GM12878 (cell line): ENCODE measurements at regions not wholly inside any gene's neighbourhood (a gene's known extent, or its start where the extent isn't known, plus 50 kb on each side); places are given as distances from the start of the nearest gene placed in this dataset.
"Not testable (repeated sequence)": the region's sequence is repeated elsewhere in the genome, so short reads cannot be mapped to it uniquely, and the experiment has no call there.

Experiments
- ATAC-seq: fragments of 200-7000 bp; cut with Tn5 transposase; 3 replicates; pipeline ENCODE4 v1.9.1; 2020; ENCODE audit warnings: mild to moderate bottlenecking, moderate library complexity
- BruUV-seq: library from RNA; stranded (reverse); fragments of 400-500 nt; replicated peaks from 2 replicates; lab custom pipeline; 2021; lab: Mats Ljungman, UMichigan
- CTCF ChIA-PET: fragments of 300-600 bp; sonication (Branson Sonifier 250); formaldehyde crosslinking; extraction: SDS; loops from one replicate; lab custom pipeline; 2021; ENCODE audit warnings: inconsistent platforms; lab: Yijun Ruan, JAX
- POLR2A ChIA-PET: fragments of 350-600 bp; formaldehyde crosslinking; extraction: SDS; loops from one replicate; lab custom pipeline; 2021; ENCODE audit warnings: inconsistent platforms; lab: Charles Lee
- RAD21 ChIA-PET: fragments of 300-600 bp; sonication (Branson Sonifier 250); formaldehyde crosslinking; loops from one replicate; lab custom pipeline; 2023; ENCODE audit warnings: antibody characterized with exemption; ENCODE audit not compliant: unreplicated experiment; lab: Charles Lee
- SMC1A ChIA-PET: fragments of 300-600 bp; sonication (Branson Sonifier 250); formaldehyde crosslinking; loops from one replicate; lab custom pipeline; 2023; ENCODE audit not compliant: unreplicated experiment, uncharacterized antibody; lab: Charles Lee
- DNase-seq: peaks from one replicate; pipeline ENCODE4 v3.0.0-alpha.2; 2011; ENCODE audit warnings: low read depth, low spot score
- FAIRE-seq: peaks from 3 replicates; lab custom pipeline; 2011; peaks lifted over from hg19 to GRCh38; lab: Jason Lieb, UNC
- H2AFZ ChIP-seq: 2 replicates; pipeline ENCODE4 v1.6.0; 2011; ENCODE audit warnings: low read depth, low read length, control low read depth; ENCODE audit not compliant: control insufficient read depth
- H3K27ac ChIP-seq: 2 replicates; pipeline ENCODE4 v1.5.1; 2011; ENCODE audit warnings: control low read depth; ENCODE audit not compliant: control insufficient read depth, insufficient read depth
- H3K27me3 ChIP-seq, 2 experiments: replicated peaks in 1 of 2; 2 replicates each; pipeline versions ENCODE4 v1.6.0 to v1.6.1; 2011; ENCODE audit warnings: low read length in 1 of 2; ENCODE audit not compliant: control insufficient read depth in 2 of 2, insufficient read depth in 2 of 2
- H3K36me3 ChIP-seq, 2 experiments: 2 replicates each; pipeline ENCODE4 v1.5.1; 2011; ENCODE audit warnings: low read length in 1 of 2; ENCODE audit not compliant: control insufficient read depth in 2 of 2, insufficient read depth in 2 of 2
- H3K4me1 ChIP-seq: 2 replicates; pipeline ENCODE4 v1.6.1; 2011; ENCODE audit warnings: mild to moderate bottlenecking, low read length, moderate library complexity, mixed read lengths; ENCODE audit not compliant: control insufficient read depth, insufficient read depth
- H3K4me2 ChIP-seq: 2 replicates; pipeline ENCODE4 v1.6.0; 2011; ENCODE audit warnings: control low read depth; ENCODE audit not compliant: control insufficient read depth, insufficient read depth
- H3K4me3 ChIP-seq: fragments of 200-600 bp; sonication (generic); 2 replicates; pipeline ENCODE4 v1.5.1; 2016
- H3K79me2 ChIP-seq: 2 replicates; pipeline ENCODE4 v1.6.0; 2011; ENCODE audit warnings: low read length; ENCODE audit not compliant: control insufficient read depth, insufficient read depth
- H3K9ac ChIP-seq: 2 replicates; pipeline ENCODE4 v1.8.0; 2011; ENCODE audit warnings: low read length, control low read depth, mixed read lengths; ENCODE audit not compliant: control insufficient read depth, insufficient read depth
- H3K9me3 ChIP-seq: replicated peaks from 3 replicates; pipeline ENCODE4 v1.5.1; 2011; ENCODE audit warnings: mild to moderate bottlenecking, low read length; ENCODE audit not compliant: control insufficient read depth, insufficient read depth
- H4K20me1 ChIP-seq: 2 replicates; pipeline ENCODE4 v1.6.0; 2011; ENCODE audit not compliant: control insufficient read depth, insufficient read depth
- CREM ChIP-seq: IDR thresholded peaks from 2 replicates; pipeline ENCODE4 v1.6.1; 2014; ENCODE audit warnings: antibody characterized with exemption, low read depth
- CTCF ChIP-seq, 3 experiments: IDR thresholded peaks in 2 of 3; conservative IDR thresholded peaks in 1 of 3; 2 replicates each; pipeline ENCODE4 v1.5.1; 2011; ENCODE audit warnings: low read depth in 3 of 3, low read length in 3 of 3, mild to moderate bottlenecking in 3 of 3, control low read depth in 2 of 3, moderate library complexity in 2 of 3, inconsistent platforms in 1 of 3, mixed read lengths in 1 of 3; ENCODE audit not compliant: control insufficient read depth in 2 of 3, insufficient read depth in 1 of 3; ENCODE audit errors: extremely low read depth in 1 of 3
- IKZF1 ChIP-seq: fragments of 450-650 bp; conservative IDR thresholded peaks from 2 replicates; pipeline ENCODE4 v1.6.1; 2017; ENCODE audit warnings: antibody characterized with exemption, mild to moderate bottlenecking
- PKNOX1 ChIP-seq: fragments of 450-650 bp; IDR thresholded peaks from 2 replicates; pipeline ENCODE4 v1.6.1; 2016; ENCODE audit warnings: mild to moderate bottlenecking
- WGBS: methylation state at CpG from one replicate; pipeline ENCODE4 v1.1.6; 2016; ENCODE audit warnings: low lambda C conversion rate; ENCODE audit not compliant: insufficient replicate concordance, insufficient coverage; ENCODE audit errors: missing lambda C conversion rate; 5-methylcytosine and 5-hydroxymethylcytosine counted together
- in situ Hi-C: fragments of 300-500 bp; cut with MboI; formaldehyde crosslinking; loops from 9 replicates; pipeline ENCODE4 v1.14.3; 2018; ENCODE audit warnings: mixed read lengths
- intact Hi-C: fragments of 100-400 bp; cut with micrococcal nuclease; formaldehyde crosslinking; loops from one replicate; pipeline ENCODE4 v1.14.2; 2022; ENCODE audit not compliant: unreplicated experiment
- TF ChIP-seq, protein P1 (sequence below): fragments of 450-650 bp; IDR thresholded peaks from 2 replicates; pipeline ENCODE4 v1.6.1; 2014; ENCODE audit warnings: mild to moderate bottlenecking
- TF ChIP-seq, protein P2 (sequence below): IDR thresholded peaks from 2 replicates; pipeline ENCODE4 v1.6.1; 2012; ENCODE audit warnings: low read depth, low read length, improper control_type of control experiment

GRCh38 chr9:78704153-78704552 lies 407.2 kb downstream of the PSAT1 start:
- intact Hi-C loops, H3K79me2 ChIP-seq, BruUV-seq, RAD21 ChIA-PET, H2AFZ ChIP-seq, H3K9me3 ChIP-seq, H3K36me3 ChIP-seq, FAIRE-seq: not testable (repeated sequence)
- CTCF ChIA-PET: interaction anchor here (0.8 to 1.1 kb wide), 3 partner anchors 28 to 265 kb away, joined by 3 to 4 read pairs (median 3); no protein-coding TSS in a partner anchor
- WGBS: 40% methylated on average over 4 of the region's 4 CpGs
- TF ChIP-seq CTCF (IDR thresholded peaks at IDR 0.05 in 2 of 3, conservative IDR thresholded peaks at IDR 0.05 in 1 of 3; ENCODE audit: control insufficient read depth in 2 of 3, extremely low read depth in 1 of 3, insufficient read depth in 1 of 3, low read depth in 3 of 3, low read length in 3 of 3): peak in 2 of 3 experiments; percentile 0 to 15; a peak in 1 of 6 replicates
- TF ChIP-seq, all 136 proteins: peak for 1; not testable (repeated sequence) for 135
- in situ Hi-C loops, H3K27me3 ChIP-seq, SMC1A ChIA-PET, H3K27ac ChIP-seq, H4K20me1 ChIP-seq, ATAC-seq, H3K4me3 ChIP-seq, H3K4me2 ChIP-seq, DNase-seq, H3K9ac ChIP-seq, POLR2A ChIA-PET, H3K4me1 ChIP-seq: not testable (repeated sequence)

GRCh38 chr9:78707080-78707479 lies 410.2 kb downstream of the PSAT1 start:
- WGBS: 2% methylated on average over 3 of the region's 3 CpGs
- intact Hi-C loops (loop anchor here (5.0 kb wide), 1 partner anchor 50 kb away; no protein-coding TSS in a partner anchor), in situ Hi-C loops (no loop called here)
- TF ChIP-seq CREM (no peak), PKNOX1 (no peak), IKZF1 (no peak)
- TF ChIP-seq, protein P1, sequence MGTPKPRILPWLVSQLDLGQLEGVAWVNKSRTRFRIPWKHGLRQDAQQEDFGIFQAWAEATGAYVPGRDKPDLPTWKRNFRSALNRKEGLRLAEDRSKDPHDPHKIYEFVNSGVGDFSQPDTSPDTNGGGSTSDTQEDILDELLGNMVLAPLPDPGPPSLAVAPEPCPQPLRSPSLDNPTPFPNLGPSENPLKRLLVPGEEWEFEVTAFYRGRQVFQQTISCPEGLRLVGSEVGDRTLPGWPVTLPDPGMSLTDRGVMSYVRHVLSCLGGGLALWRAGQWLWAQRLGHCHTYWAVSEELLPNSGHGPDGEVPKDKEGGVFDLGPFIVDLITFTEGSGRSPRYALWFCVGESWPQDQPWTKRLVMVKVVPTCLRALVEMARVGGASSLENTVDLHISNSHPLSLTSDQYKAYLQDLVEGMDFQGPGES: no peak
- TF ChIP-seq, protein P2, sequence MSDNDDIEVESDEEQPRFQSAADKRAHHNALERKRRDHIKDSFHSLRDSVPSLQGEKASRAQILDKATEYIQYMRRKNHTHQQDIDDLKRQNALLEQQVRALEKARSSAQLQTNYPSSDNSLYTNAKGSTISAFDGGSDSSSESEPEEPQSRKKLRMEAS: no peak
- no peak overlapping the region for H3K4me3 ChIP-seq
- no peak for DNase-seq
- H2AFZ ChIP-seq: no peak overlapping the region
- no peaks in the 10 kb centered on the region for H4K20me1 ChIP-seq
- ChIA-PET SMC1A (interaction anchor here (0.6 to 1.2 kb wide), 3 partner anchors 9 to 1308 kb away, joined by 3 read pairs; no protein-coding TSS in a partner anchor), CTCF (no interaction called here), RAD21 (no interaction called here), POLR2A (no interaction called here)
- no peaks in the 10 kb centered on the region for H3K4me1 ChIP-seq
- no peak overlapping the region for H3K27ac ChIP-seq
- no peak overlapping the region for H3K4me2 ChIP-seq
- BruUV-seq: no TSS peak
- H3K36me3 ChIP-seq: no peaks in the 10 kb centered on the region
- H3K79me2 ChIP-seq: no peaks in the 10 kb centered on the region
- no peaks in the 10 kb centered on the region; the same call in 2 of the 3 replicates for H3K9me3 ChIP-seq
- ATAC-seq: peak; percentile 31; the same call in 2 of the 3 replicates
- FAIRE-seq: peak; percentile 38
- no peaks in the 10 kb centered on the region; a peak in 1 of 4 replicates for H3K27me3 ChIP-seq
- no peak overlapping the region for H3K9ac ChIP-seq
